SJCRH30 (cell line): ENCODE measurements at regions not wholly inside any gene's neighbourhood (a gene's known extent, or its start where the extent isn't known, plus 50 kb on each side); places are given as distances from the start of the nearest gene placed in this dataset.

Source experiments
- DNase-seq, 2 experiments: peaks; one replicate each; pipeline ENCODE4 v3.0.0-alpha.2; 2015 to 2020
- H3K27ac ChIP-seq: fragments of 250-450 bp; sonication (Bioruptor Pico); 2 replicates; pipeline ENCODE4 v1.5.1; 2020; ENCODE audit warnings: mild to moderate bottlenecking, moderate library complexity
- H3K27me3 ChIP-seq: fragments of 250-450 bp; sonication (Bioruptor Pico); 2 replicates; pipeline ENCODE4 v1.5.1; 2020; ENCODE audit warnings: mild to moderate bottlenecking, moderate library complexity
- H3K36me3 ChIP-seq: fragments of 250-450 bp; sonication (Bioruptor Pico); 2 replicates; pipeline ENCODE4 v1.5.1; 2020; ENCODE audit warnings: mild to moderate bottlenecking, moderate library complexity
- H3K4me1 ChIP-seq: fragments of 250-450 bp; sonication (Bioruptor Pico); 2 replicates; pipeline ENCODE4 v1.5.1; 2020; ENCODE audit warnings: mild to moderate bottlenecking, moderate library complexity
- H3K4me3 ChIP-seq: fragments of 250-450 bp; sonication (Bioruptor Pico); 2 replicates; pipeline ENCODE4 v1.5.1; 2020; ENCODE audit warnings: mild to moderate bottlenecking, moderate library complexity
- H3K9me3 ChIP-seq: fragments of 250-450 bp; sonication (Bioruptor Pico); replicated peaks from 2 replicates; pipeline ENCODE4 v1.5.1; 2020; ENCODE audit warnings: mild to moderate bottlenecking, moderate library complexity

- Histone ChIP-seq H3K27ac (no peak overlapping the region), H3K9me3 (no peaks in the 10 kb centered on the region), H3K4me1 (no peaks in the 10 kb centered on the region), H3K4me3 (no peak overlapping the region), H3K27me3 (no peaks in the 10 kb centered on the region), H3K36me3 (no peaks in the 10 kb centered on the region)
- no peak for DNase-seq
Observed at GRCh38 chr4:136088211-136088867, 1444.0 kb downstream of the PCDH18 start.

- no peak for DNase-seq
- H3K27ac ChIP-seq: no peak overlapping the region
- no peaks in the 10 kb centered on the region for H3K9me3 ChIP-seq
- no peaks in the 10 kb centered on the region for H3K27me3 ChIP-seq
- no peaks in the 10 kb centered on the region for H3K4me1 ChIP-seq
- no peak overlapping the region for H3K4me3 ChIP-seq
- H3K36me3 ChIP-seq: no peaks in the 10 kb centered on the region
Observed at GRCh38 chr4:136078976-136079375, 1453.3 kb downstream of the PCDH18 start.

GRCh38 chr4:136056748-136057147 lies 1475.5 kb downstream of the PCDH18 start:
- no peak overlapping the region for H3K27ac ChIP-seq
- no peaks in the 10 kb centered on the region for H3K9me3 ChIP-seq
- DNase-seq: no peak
- H3K36me3 ChIP-seq: no peaks in the 10 kb centered on the region
- no peaks in the 10 kb centered on the region for H3K27me3 ChIP-seq
- no peaks in the 10 kb centered on the region for H3K4me1 ChIP-seq
- H3K4me3 ChIP-seq: no peak overlapping the region

GRCh38 chr4:136055360-136055759 lies 1476.9 kb downstream of the PCDH18 start:
- Histone ChIP-seq H3K27ac (no peak overlapping the region), H3K27me3 (no peaks in the 10 kb centered on the region), H3K4me3 (no peak overlapping the region), H3K9me3 (no peaks in the 10 kb centered on the region), H3K4me1 (no peaks in the 10 kb centered on the region), H3K36me3 (no peaks in the 10 kb centered on the region)
- DNase-seq: no peak

- Histone ChIP-seq H3K36me3 (no peaks in the 10 kb centered on the region), H3K4me3 (no peak overlapping the region), H3K9me3 (no peaks in the 10 kb centered on the region), H3K27me3 (no peaks in the 10 kb centered on the region), H3K27ac (no peak overlapping the region), H3K4me1 (no peaks in the 10 kb centered on the region)
- DNase-seq: peak in 1 of 2 experiments; percentile 5
Observed at GRCh38 chr4:136036744-136037143, 1495.5 kb downstream of the PCDH18 start.

- Histone ChIP-seq H3K9me3 (no peaks in the 10 kb centered on the region), H3K27ac (no peak overlapping the region), H3K27me3 (no peaks in the 10 kb centered on the region), H3K36me3 (no peaks in the 10 kb centered on the region), H3K4me1 (no peaks in the 10 kb centered on the region), H3K4me3 (no peak overlapping the region)
- no peak for DNase-seq
Observed at GRCh38 chr4:136032391-136032790, 1499.9 kb downstream of the PCDH18 start.

GRCh38 chr4:136025540-136025939 lies 1506.8 kb downstream of the PCDH18 start:
- H3K27me3 ChIP-seq: no peaks in the 10 kb centered on the region
- DNase-seq: no peak
- no peaks in the 10 kb centered on the region for H3K36me3 ChIP-seq
- H3K4me3 ChIP-seq: no peak overlapping the region
- no peaks in the 10 kb centered on the region for H3K4me1 ChIP-seq
- H3K9me3 ChIP-seq: no peaks in the 10 kb centered on the region
- H3K27ac ChIP-seq: no peak overlapping the region

- no peaks in the 10 kb centered on the region for H3K27me3 ChIP-seq
- no peaks in the 10 kb centered on the region for H3K4me1 ChIP-seq
- H3K4me3 ChIP-seq: no peak overlapping the region
- no peak for DNase-seq
- no peaks in the 10 kb centered on the region for H3K9me3 ChIP-seq
- H3K27ac ChIP-seq: no peak overlapping the region
- H3K36me3 ChIP-seq: no peaks in the 10 kb centered on the region
Observed at GRCh38 chr4:136017556-136017955, 1514.7 kb downstream of the PCDH18 start.

- DNase-seq: peak in 1 of 2 experiments; percentile 3
- no peaks in the 10 kb centered on the region for H3K36me3 ChIP-seq
- H3K27ac ChIP-seq: no peak overlapping the region
- no peak overlapping the region for H3K4me3 ChIP-seq
- H3K4me1 ChIP-seq: no peaks in the 10 kb centered on the region
- no peaks in the 10 kb centered on the region for H3K9me3 ChIP-seq
- no peaks in the 10 kb centered on the region for H3K27me3 ChIP-seq
Observed at GRCh38 chr4:136012220-136012619, 1520.1 kb downstream of the PCDH18 start.

- Histone ChIP-seq H3K4me1 (no peaks in the 10 kb centered on the region), H3K9me3 (no peaks in the 10 kb centered on the region), H3K27me3 (no peaks in the 10 kb centered on the region), H3K4me3 (no peak overlapping the region), H3K36me3 (no peaks in the 10 kb centered on the region), H3K27ac (no peak overlapping the region)
- no peak for DNase-seq
Observed at GRCh38 chr4:136009258-136009832, 1522.9 kb downstream of the PCDH18 start.

GRCh38 chr4:136007991-136008390 lies 1524.3 kb downstream of the PCDH18 start:
- Histone ChIP-seq H3K27ac (no peak overlapping the region), H3K27me3 (no peaks in the 10 kb centered on the region), H3K4me1 (no peaks in the 10 kb centered on the region), H3K9me3 (no peaks in the 10 kb centered on the region), H3K4me3 (no peak overlapping the region), H3K36me3 (no peaks in the 10 kb centered on the region)
- no peak for DNase-seq

- Histone ChIP-seq H3K4me3 (no peak overlapping the region), H3K27me3 (no peaks in the 10 kb centered on the region), H3K36me3 (no peaks in the 10 kb centered on the region), H3K27ac (no peak overlapping the region), H3K9me3 (no peaks in the 10 kb centered on the region), H3K4me1 (no peaks in the 10 kb centered on the region)
- no peak for DNase-seq
Observed at GRCh38 chr4:136002316-136002715, 1530.0 kb downstream of the PCDH18 start.

GRCh38 chr4:136001791-136002190 lies 1530.5 kb downstream of the PCDH18 start:
- Histone ChIP-seq H3K9me3 (no peaks in the 10 kb centered on the region), H3K27ac (no peak overlapping the region), H3K27me3 (no peaks in the 10 kb centered on the region), H3K4me1 (no peaks in the 10 kb centered on the region), H3K36me3 (no peaks in the 10 kb centered on the region), H3K4me3 (no peak overlapping the region)
- DNase-seq: no peak

- DNase-seq: no peak
- H3K27me3 ChIP-seq: no peaks in the 10 kb centered on the region
- no peak overlapping the region for H3K4me3 ChIP-seq
- H3K27ac ChIP-seq: no peak overlapping the region
- no peaks in the 10 kb centered on the region for H3K9me3 ChIP-seq
- H3K36me3 ChIP-seq: no peaks in the 10 kb centered on the region
- no peaks in the 10 kb centered on the region for H3K4me1 ChIP-seq
Observed at GRCh38 chr4:136000246-136000645, 1532.0 kb downstream of the PCDH18 start.

GRCh38 chr4:135994360-135994759 lies 1537.9 kb downstream of the PCDH18 start:
- H3K9me3 ChIP-seq: no peaks in the 10 kb centered on the region
- no peaks in the 10 kb centered on the region for H3K4me1 ChIP-seq

GRCh38 chr4:135976860-135977259 lies 1555.4 kb downstream of the PCDH18 start:
- H3K36me3 ChIP-seq: no peaks in the 10 kb centered on the region
- no peaks in the 10 kb centered on the region for H3K9me3 ChIP-seq
- H3K4me1 ChIP-seq: no peaks in the 10 kb centered on the region
- no peak overlapping the region for H3K4me3 ChIP-seq
- no peak overlapping the region for H3K27ac ChIP-seq
- DNase-seq: no peak
- H3K27me3 ChIP-seq: no peaks in the 10 kb centered on the region

More at GRCh38 chr4:135994360-135994759, 1537.9 kb downstream of the PCDH18 start:
- Histone ChIP-seq H3K36me3 (no peaks in the 10 kb centered on the region), H3K27me3 (no peaks in the 10 kb centered on the region), H3K4me3 (no peak overlapping the region), H3K27ac (no peak overlapping the region)
- DNase-seq: no peak
